ENCODE measurements at regions not wholly inside any gene's neighbourhood (a gene's known extent, or its start where the extent isn't known, plus 50 kb on each side); places are given as distances from the start of the nearest gene placed in this dataset.

DNA sequence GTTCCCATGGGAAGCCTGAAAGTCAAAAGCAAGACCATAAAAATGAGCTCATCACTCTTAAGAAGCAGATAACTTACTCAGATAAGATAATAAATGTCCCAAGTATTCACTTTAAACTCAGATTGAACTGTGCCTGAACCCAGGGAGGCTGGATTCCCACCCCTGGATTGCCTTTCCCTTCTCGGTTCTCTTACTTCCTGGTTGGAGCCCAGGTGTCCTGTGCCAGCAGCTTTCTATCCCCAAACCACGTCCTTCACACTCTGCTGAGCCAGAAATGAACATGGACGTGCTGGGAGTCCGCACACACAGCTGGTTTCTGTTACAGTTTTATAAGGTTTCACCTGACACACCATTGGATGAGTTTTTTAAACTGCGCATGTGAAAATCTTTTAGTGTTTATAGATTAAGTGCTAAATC, 636.2 kb upstream of the IGFBP3 start:
- TF ChIP-seq RXRA (IDR thresholded peaks at IDR 0.05), result no peak
- TF ChIP-seq SP1 (IDR thresholded peaks at IDR 0.05), result no peak
- TF ChIP-seq YY1 (IDR thresholded peaks at IDR 0.05), result no peak
- TF ChIP-seq, protein P1, sequence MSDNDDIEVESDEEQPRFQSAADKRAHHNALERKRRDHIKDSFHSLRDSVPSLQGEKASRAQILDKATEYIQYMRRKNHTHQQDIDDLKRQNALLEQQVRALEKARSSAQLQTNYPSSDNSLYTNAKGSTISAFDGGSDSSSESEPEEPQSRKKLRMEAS (IDR thresholded peaks at IDR 0.05), result no peak
- TF ChIP-seq FOXA1 (IDR thresholded peaks at IDR 0.05), result no peak
- no peak for TF ChIP-seq HNF4G (IDR thresholded peaks at IDR 0.05)
- TF ChIP-seq RAD21 (IDR thresholded peaks at IDR 0.05), result no peak
- TF ChIP-seq EGR1 (IDR thresholded peaks at IDR 0.05; ENCODE audit: low read depth in 2 of 2), result no peak
- TF ChIP-seq JUND (IDR thresholded peaks at IDR 0.05), result no peak
- TF ChIP-seq FOXA2 (IDR thresholded peaks at IDR 0.05), result no peak
- TF ChIP-seq GABPA (IDR thresholded peaks at IDR 0.05 in 1 of 2, conservative IDR thresholded peaks at IDR 0.05 in 1 of 2), result no peak
- Histone ChIP-seq H3K36me3 (ENCODE audit: control insufficient read depth in 4 of 4, insufficient read depth in 3 of 4, low read depth in 1 of 4, low read length in 3 of 4) (no peaks in the 10 kb centered on the region), H3K27ac (ENCODE audit: low read depth in 1 of 2, low read length in 2 of 2) (no peak overlapping the region), H3K4me3 (ENCODE audit: low read depth in 1 of 3, low read length in 3 of 3) (no peak overlapping the region), H3K9ac (ENCODE audit: low read depth in 1 of 2, low read length in 2 of 2) (no peak overlapping the region), H3K9me3 (ENCODE audit: control insufficient read depth in 4 of 4, low read length in 3 of 4) (no peaks in the 10 kb centered on the region), H3K4me1 (ENCODE audit: control insufficient read depth in 4 of 4, insufficient read depth in 4 of 4, low read length in 3 of 4) (no peaks in the 10 kb centered on the region), H3K27me3 (ENCODE audit: control insufficient read depth in 4 of 4, insufficient read depth in 4 of 4, low read length in 3 of 4) (no peaks in the 10 kb centered on the region)
- DNase-seq (ENCODE audit: low spot score), result no peak
- 73% methylated on average over 5 of the region's 5 CpGs for WGBS

DNA sequence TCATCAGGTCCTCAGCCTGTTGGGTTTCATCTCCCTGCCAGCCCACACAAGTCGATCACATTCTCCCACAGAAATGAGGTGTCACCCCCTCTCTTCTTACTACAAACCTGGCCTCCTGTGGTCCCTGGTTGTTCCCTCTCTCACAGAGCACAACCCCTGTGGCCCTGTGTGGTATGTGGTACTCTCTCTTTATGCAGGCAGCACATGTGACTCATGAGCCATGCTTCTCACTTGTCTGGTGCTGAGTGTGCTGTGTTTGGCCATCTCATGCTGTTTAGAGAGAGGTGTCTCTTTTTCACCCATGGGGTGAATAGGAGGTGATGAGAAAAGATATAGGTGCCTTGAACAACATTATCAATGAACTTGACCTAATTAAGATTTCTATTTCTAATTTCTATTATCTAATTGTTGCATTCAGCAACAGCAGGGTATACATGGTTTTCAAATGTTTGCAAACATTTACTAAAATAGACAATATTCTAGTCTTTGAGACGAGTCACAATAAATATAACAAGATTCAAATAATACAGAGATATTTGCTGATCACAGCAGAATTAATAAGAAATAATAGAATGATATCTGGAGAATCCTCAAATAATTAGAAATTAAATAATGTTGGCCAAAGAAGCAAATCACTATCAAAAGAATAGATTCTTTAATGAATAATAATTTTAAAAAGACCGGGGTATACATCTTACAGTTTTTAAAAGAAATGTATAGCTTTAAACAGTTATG, 633.8 kb upstream of the IGFBP3 start:
- 96% methylated on average over 3 of the region's 3 CpGs for WGBS
- Histone ChIP-seq H3K27ac (ENCODE audit: low read depth in 1 of 2, low read length in 2 of 2) (no peak overlapping the region), H3K4me1 (ENCODE audit: control insufficient read depth in 4 of 4, insufficient read depth in 4 of 4, low read length in 3 of 4) (peaks cover 0 to 11% (median 9%) of the 10 kb centered on the region in 4 donors), H3K9me3 (ENCODE audit: control insufficient read depth in 4 of 4, low read length in 3 of 4) (no peaks in the 10 kb centered on the region), H3K4me3 (ENCODE audit: low read depth in 1 of 3, low read length in 3 of 3) (no peak overlapping the region), H3K27me3 (ENCODE audit: control insufficient read depth in 4 of 4, insufficient read depth in 4 of 4, low read length in 3 of 4) (no peaks in the 10 kb centered on the region), H3K9ac (ENCODE audit: low read depth in 1 of 2, low read length in 2 of 2) (no peak overlapping the region), H3K36me3 (ENCODE audit: control insufficient read depth in 4 of 4, insufficient read depth in 3 of 4, low read depth in 1 of 4, low read length in 3 of 4) (no peaks in the 10 kb centered on the region)
- TF ChIP-seq, protein P1 (IDR thresholded peaks at IDR 0.05), result no peak
- TF ChIP-seq SP1 (IDR thresholded peaks at IDR 0.05), result no peak
- TF ChIP-seq RAD21 (IDR thresholded peaks at IDR 0.05), result no peak
- TF ChIP-seq TAF1 (conservative IDR thresholded peaks at IDR 0.05), result no peak
- TF ChIP-seq JUND (IDR thresholded peaks at IDR 0.05), result no peak
- DNase-seq (ENCODE audit: low spot score), result no peak

GRCh38 chr7:46551603-46552002, 630.5 kb upstream of the IGFBP3 start:
- WGBS, result 90% methylated on average over 1 of the region's 1 CpG
- TF ChIP-seq ATF3 (IDR thresholded peaks at IDR 0.05), result no peak
- TF ChIP-seq SP1 (IDR thresholded peaks at IDR 0.05), result no peak
- no peak for TF ChIP-seq NR2F2 (IDR thresholded peaks at IDR 0.05)
- no peak for TF ChIP-seq TAF1 (conservative IDR thresholded peaks at IDR 0.05)
- TF ChIP-seq GABPA (IDR thresholded peaks at IDR 0.05 in 1 of 2, conservative IDR thresholded peaks at IDR 0.05 in 1 of 2), result no peak
- no peak for TF ChIP-seq YY1 (IDR thresholded peaks at IDR 0.05)
- no peak for TF ChIP-seq HNF4A (conservative IDR thresholded peaks at IDR 0.05)
- TF ChIP-seq HNF4G (IDR thresholded peaks at IDR 0.05), result no peak
- no peak for TF ChIP-seq FOXA1 (IDR thresholded peaks at IDR 0.05)
- H3K4me1 ChIP-seq (ENCODE audit: control insufficient read depth in 4 of 4, insufficient read depth in 4 of 4, low read length in 3 of 4), result peaks cover 0 to 16% (median 13%) of the 10 kb centered on the region in 4 donors

More at GRCh38 chr7:46551603-46552002, 630.5 kb upstream of the IGFBP3 start:
- H3K9me3 ChIP-seq (ENCODE audit: control insufficient read depth in 4 of 4, low read length in 3 of 4), result no peaks in the 10 kb centered on the region
- H3K36me3 ChIP-seq (ENCODE audit: control insufficient read depth in 4 of 4, insufficient read depth in 3 of 4, low read depth in 1 of 4, low read length in 3 of 4), result no peaks in the 10 kb centered on the region
- H3K27me3 ChIP-seq (ENCODE audit: control insufficient read depth in 4 of 4, insufficient read depth in 4 of 4, low read length in 3 of 4), result no peaks in the 10 kb centered on the region
- H3K4me3 ChIP-seq (ENCODE audit: low read depth in 1 of 3, low read length in 3 of 3), result no peak overlapping the region
- no peak for DNase-seq (ENCODE audit: low spot score)
- no peak overlapping the region for H3K27ac ChIP-seq (ENCODE audit: low read depth in 1 of 2, low read length in 2 of 2)
- H3K9ac ChIP-seq (ENCODE audit: low read depth in 1 of 2, low read length in 2 of 2), result no peak overlapping the region

All from liver (tissue), 7 donors.